ENCODE measurements at regions not wholly inside any gene's neighbourhood (a gene's known extent, or its start where the extent isn't known, plus 50 kb on each side); places are given as distances from the start of the nearest gene placed in this dataset.
"Not testable (repeated sequence)": the region's sequence is repeated elsewhere in the genome, so short reads cannot be mapped to it uniquely, and the experiment has no call there.

GRCh38 chr5:84480873-84481637 is 96.4 kb upstream of the EDIL3 start:
- no peak for DNase-seq (ENCODE audit: low spot score)

- no peak for DNase-seq (ENCODE audit: low spot score)
Observed at GRCh38 chr5:84478603-84479002, 93.9 kb upstream of the EDIL3 start.

GRCh38 chr5:84477485-84477884 is 92.8 kb upstream of the EDIL3 start:
- DNase-seq (ENCODE audit: low spot score): no peak

- no peak for DNase-seq (ENCODE audit: low spot score)
Observed at GRCh38 chr5:84474126-84474525, 89.4 kb upstream of the EDIL3 start.

- DNase-seq (ENCODE audit: low spot score): no peak
Observed at GRCh38 chr5:84453405-84453804, 68.7 kb upstream of the EDIL3 start.

- peak; percentile 11 for DNase-seq (ENCODE audit: low spot score)
Observed at GRCh38 chr5:84450617-84451414, 66.1 kb upstream of the EDIL3 start.

GRCh38 chr5:84445049-84445685 is 60.5 kb upstream of the EDIL3 start:
- no peak for DNase-seq (ENCODE audit: low spot score)

GRCh38 chr5:84438456-84438855 is 53.8 kb upstream of the EDIL3 start:
- no peak for DNase-seq (ENCODE audit: low spot score)

GRCh38 chr5:84437673-84438315 is 53.1 kb upstream of the EDIL3 start:
- DNase-seq (ENCODE audit: low spot score): no peak

- DNase-seq (ENCODE audit: low spot score): no peak
Observed at GRCh38 chr5:84436866-84437265, 52.2 kb upstream of the EDIL3 start.

- not testable (repeated sequence) for DNase-seq (ENCODE audit: low spot score)
Observed at GRCh38 chr5:84435861-84436346, 51.2 kb upstream of the EDIL3 start.

Data from globus pallidus (tissue), 1 donor.